ENCODE measurements at regions not wholly inside any gene's neighbourhood (a gene's known extent, or its start where the extent isn't known, plus 50 kb on each side); places are given as distances from the start of the nearest gene placed in this dataset.

DNA sequence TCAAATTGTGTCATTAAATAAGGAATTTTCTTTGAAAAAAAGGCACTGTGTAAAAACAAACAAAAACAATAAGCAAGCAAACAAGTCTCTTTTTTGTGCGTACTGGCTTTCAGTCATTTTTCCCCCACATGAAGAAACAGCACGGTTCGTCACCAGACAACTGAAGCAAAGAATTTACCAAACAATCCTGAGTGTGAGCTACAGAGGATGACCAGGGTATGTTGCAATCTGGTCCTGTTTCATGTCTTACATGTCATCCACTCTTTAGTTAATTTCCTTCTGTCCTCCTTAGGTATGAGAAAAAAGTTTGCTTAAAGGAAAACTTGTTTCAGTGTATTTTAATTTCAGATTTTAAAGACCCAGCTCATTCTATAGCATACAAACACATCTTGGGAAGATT is 1080.7 kb upstream of the NUDT12 start:
- TF ChIP-seq, protein P1, sequence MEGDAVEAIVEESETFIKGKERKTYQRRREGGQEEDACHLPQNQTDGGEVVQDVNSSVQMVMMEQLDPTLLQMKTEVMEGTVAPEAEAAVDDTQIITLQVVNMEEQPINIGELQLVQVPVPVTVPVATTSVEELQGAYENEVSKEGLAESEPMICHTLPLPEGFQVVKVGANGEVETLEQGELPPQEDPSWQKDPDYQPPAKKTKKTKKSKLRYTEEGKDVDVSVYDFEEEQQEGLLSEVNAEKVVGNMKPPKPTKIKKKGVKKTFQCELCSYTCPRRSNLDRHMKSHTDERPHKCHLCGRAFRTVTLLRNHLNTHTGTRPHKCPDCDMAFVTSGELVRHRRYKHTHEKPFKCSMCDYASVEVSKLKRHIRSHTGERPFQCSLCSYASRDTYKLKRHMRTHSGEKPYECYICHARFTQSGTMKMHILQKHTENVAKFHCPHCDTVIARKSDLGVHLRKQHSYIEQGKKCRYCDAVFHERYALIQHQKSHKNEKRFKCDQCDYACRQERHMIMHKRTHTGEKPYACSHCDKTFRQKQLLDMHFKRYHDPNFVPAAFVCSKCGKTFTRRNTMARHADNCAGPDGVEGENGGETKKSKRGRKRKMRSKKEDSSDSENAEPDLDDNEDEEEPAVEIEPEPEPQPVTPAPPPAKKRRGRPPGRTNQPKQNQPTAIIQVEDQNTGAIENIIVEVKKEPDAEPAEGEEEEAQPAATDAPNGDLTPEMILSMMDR (IDR thresholded peaks at IDR 0.05; ENCODE audit: low read length), result no peak
- TF ChIP-seq EZH2 (IDR thresholded peaks at IDR 0.05; ENCODE audit: borderline replicate concordance, low read length), result no peak
